GM21619 (cell line): ENCODE measurements at regions not wholly inside any gene's neighbourhood (a gene's known extent, or its start where the extent isn't known, plus 50 kb on each side); places are given as distances from the start of the nearest gene placed in this dataset.
A peak's percentile ranks its signal among the peaks of the same experiment; 100 is the strongest.
"Not testable (repeated sequence)": the region's sequence is repeated elsewhere in the genome, so short reads cannot be mapped to it uniquely, and the experiment has no call there.

Experiments
- ATAC-seq: cut with Tn5 transposase; IDR thresholded peaks from one replicate; pipeline ENCODE4 v1.9.1; 2021; ENCODE audit not compliant: unreplicated experiment

- not testable (repeated sequence) for ATAC-seq
Observed at GRCh38 chr4:86413426-86413825, 53.6 kb upstream of the MAPK10 start.

- no peak for ATAC-seq
Observed at GRCh38 chr4:86414686-86415085, 54.8 kb upstream of the MAPK10 start.

DNA sequence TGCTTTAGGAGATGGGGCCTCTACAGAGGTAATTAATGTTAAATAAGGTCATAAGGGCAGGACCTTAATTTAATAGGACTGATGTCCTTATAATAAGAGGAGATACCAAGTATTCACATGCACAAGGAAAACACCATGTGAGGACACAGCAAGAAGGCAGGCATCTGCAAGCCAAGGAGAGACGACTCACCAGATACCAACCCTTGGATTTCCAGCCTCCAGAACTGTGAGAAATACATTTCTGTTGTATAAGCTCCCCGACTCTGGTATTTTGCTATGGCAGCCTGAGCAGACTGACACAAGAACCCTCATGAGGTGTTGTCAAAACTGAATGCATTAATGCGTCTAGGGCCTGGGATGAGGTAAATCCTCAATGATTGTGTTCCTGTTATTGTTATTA is 56.2 kb upstream of the MAPK10 start:
- no peak for ATAC-seq

DNA sequence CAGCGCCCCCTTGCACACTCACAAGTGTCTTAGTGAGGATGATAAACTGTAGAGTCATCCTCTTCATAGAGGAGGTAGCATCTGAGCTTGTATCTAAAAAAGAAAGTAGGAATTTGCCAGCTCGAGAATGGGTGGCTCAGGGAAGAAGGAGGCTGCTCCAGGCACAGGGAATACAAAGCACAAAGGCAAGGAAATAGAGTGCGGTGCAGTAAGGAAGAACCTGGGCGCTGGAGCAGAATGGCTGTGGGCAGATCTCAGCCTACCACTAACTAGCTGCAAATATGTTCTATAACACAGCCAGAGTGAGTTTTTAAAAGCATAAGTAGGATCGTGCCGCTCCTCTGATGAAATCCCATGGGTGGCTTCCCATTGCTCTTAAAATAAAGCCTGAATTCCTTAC is 61.6 kb upstream of the MAPK10 start:
- ATAC-seq: no peak

DNA sequence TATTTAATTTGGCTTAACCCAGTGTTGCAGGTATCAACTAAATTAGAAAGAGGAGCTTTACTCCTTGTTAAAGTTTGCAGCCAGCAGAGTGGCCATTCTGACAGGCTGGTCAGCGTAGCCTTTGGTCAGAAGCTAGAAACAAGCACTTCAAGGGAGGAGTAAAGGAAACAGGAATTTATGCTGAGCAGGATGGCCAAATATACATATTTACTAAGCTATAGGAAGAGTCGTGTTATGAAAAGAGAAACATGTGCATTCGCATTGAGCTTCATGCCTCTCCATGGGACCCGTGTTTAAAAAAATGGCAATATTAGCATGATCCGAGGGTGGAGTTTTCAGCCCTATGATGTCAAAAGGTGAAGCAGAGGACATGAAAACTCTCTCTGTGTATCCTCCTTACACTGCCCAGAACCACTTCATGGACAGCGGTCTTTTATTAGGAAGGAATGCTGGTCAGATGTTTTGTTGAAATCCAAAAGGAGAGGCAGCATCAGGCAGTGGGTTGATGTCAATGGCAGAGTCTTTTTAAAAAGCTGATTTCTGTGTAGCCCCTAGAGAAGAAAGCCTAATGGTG is 71.8 kb upstream of the MAPK10 start:
- no peak for ATAC-seq

DNA sequence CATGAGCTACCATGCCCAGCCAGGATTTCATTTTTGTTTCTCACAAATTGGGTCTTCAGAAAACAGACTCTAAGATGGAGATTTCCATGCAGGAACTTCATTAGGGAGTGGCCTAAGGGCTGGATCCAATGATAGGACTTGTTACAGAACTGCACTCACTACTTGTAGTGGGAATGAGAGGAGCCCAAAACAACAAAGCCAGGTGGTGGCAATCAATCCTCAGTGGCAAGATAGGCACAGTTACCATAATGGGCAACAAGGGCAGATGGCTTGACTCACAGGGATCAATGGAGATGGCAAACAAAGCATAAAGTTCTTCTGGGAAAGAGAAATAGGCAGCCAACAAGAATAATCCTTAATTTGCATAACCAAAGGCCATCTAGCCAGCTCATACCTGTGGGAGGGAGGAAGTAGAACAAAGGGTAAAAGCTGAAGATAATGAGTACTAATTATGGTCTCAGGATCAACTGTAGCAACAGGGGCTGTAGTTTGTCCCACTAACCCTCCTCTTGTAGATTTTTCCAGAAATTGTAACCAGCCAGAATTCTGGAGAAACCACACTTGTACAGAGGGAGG is 72.8 kb upstream of the MAPK10 start:
- no peak for ATAC-seq

GRCh38 chr4:86439293-86439692 is 79.4 kb upstream of the MAPK10 start:
- no peak for ATAC-seq

DNA sequence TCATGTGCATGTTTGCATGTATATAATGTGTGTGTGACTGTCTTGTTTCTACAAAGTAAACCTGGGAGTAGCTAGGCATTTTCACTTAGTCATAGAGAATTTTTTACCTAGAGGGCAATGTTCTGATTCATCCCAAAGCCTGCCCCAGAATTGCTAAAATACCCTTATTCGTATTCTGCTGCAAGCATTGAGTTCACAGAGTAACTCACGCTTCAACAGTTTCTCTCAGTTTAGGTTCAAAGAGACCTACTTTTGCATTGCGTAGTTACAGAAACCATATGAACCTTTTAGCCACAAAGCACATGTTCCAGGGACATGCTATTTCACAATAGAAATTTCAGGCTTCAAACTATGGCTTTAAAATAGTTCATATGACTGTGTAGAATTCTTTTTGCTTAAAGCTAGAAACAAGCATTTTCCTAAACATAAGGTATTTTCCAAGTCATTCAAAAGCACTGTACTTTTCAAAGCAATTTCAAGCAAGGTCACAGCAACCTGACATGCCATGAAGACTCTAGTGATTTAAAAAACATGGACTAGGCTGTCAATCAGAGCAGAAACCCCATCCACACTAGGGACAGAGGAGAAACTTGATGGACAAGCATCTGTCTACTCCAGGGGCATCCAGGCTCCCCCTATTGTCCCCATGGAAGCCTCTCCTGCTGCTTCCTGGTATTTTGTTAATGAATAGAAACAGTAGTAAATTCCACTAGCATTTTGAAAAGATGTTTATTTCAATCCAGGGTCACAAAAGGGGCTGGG is 81.5 kb upstream of the MAPK10 start:
- peak; percentile 79 for ATAC-seq

DNA sequence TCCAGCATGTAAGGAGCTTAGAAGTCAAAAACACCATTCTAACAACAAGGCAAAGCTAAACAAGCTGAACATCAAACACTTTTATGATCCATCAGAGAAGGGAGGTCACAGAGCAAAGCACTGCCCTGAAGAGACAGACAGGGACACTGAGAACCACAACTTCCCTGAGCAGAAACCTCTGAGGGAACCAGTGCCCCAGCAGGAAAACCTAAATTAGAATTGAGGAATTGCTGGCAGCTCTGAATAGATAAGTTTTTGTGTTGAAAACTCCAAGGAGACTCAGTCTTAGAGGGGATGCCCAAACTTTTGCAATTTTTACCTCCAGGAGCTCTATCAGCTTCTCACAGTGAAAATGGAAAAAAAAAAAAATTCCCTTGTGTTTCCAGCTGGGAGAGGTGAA is 83.0 kb upstream of the MAPK10 start:
- ATAC-seq: no peak

DNA sequence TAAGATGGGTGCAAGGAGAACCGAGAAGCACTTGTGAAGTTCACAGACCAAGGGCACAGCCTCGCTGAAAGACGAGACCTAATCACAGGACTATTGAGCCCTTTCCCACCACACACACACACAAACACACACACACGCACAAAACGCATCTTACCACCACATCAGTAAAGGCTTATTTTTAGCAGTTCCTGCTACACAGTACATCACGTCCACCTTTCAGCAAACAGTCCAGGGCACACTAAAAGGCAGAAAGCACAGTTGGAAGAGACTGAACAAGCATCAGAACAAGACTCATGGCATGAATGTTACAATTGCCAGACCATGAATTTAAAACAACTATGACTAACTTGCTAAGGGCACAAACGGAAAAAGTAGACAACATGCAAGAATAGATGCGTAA is 83.6 kb upstream of the MAPK10 start:
- no peak for ATAC-seq

DNA sequence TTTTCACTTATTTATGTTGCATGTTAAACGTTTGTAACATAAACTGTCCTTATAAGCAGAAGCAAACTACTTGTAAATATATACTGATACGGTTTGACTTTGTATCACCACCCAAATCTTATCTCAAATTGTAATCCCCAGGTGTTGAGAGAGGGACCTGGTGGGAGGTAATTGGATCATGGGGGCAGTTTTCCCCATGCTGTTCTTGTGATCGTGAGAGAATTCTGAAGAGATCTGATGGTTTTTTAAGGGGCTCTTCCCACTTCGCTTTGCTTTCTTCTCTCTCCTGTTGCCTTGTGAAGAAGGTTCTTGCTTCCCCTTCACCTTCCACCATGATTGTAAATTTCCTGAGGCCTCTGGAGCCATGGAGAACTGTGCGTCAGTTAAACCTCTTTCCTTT is 87.1 kb upstream of the MAPK10 start:
- ATAC-seq: no peak

- ATAC-seq: no peak
Observed at GRCh38 chr4:86448871-86449270, 89.0 kb upstream of the MAPK10 start.

DNA sequence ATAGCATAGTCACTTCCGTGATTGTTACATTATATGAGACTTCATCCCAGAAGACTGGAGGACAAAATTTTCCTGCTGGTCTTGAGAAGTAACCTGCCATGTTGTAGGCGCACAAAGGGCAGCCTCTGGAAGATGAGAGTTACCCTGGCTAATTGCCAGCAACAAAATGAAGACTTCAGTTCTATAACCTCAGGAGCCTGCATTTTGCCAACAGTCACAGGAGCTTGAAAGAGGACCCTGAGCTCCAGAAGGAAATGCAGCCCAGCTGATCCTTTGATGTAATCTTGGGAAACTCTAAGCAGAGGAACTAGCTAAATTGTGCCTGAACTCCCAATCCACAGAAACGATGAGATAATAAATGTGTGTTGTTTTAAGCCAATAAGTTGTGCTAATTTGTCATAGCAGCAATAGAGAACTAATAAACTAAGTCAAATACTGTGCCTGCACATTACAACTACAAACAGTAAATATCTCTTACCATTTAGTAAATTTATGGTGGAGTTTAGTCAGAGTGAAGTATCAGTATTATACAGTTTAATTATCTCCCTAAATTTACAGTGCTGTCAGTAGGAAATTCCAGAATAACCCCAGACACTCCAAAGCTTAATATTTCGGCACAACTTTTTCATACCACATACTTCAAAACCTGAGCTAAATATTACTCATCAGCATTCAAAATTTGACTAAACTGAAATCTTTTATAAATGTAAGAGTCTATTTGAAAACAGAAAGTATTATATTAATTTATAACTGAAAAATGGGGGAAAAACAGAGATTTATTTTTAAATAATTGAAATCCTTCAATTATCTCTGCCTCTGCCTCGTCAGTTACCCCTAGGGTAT is 90.1 kb upstream of the MAPK10 start:
- no peak for ATAC-seq

DNA sequence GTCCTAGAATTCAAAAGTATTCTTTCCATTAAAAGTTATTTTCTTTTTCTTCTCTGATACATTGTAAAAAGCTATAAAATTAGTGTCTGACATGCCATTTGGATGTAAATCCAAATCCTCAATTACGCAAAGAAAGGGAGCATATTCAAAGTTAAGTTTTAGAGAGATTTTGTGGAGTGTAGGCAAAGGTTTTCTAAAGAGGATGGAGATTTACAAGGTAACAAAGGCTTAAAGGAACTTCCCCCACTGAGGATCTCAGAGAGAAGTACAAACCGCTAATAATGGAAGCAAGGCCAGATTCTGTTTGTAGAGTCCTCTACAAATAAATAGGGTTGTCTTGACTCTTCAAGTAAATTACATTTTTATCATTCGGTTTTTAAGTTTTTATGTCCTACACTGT is 91.0 kb upstream of the MAPK10 start:
- no peak for ATAC-seq

DNA sequence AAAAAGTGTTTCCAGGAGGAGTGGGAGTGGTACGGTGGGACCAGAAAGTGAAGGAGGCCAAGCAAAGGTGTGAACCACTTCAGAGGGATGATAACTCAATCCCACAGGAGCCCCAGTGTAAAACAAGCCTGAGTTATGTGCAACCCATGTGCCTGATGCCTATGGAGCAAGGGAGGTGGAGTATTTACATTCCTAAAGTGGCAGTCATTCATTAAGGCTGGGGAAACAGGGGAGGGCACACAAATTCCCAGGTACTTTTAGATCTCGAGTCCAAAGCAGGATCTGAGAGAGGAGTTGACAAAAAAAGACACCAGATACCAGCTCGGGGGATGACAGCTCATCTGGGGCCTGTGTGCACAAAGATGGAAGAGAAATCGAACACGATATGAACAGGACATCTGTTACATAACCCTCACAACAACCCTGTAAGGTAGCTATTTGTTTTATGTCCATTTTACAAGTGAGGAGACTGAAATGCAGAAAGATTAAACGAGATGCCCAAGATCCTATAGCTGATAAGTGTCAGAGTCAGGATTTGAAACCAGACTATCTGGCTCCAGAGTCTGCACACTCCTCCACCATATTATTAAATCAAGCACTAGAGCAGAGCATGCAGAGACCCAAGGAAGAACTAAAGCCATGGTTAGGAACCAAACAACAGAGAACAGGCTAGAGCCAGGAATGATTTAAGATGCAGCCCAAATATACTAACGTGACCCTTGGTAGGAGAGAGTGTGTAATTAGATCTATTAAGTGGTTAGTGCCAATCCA is 91.9 kb upstream of the MAPK10 start:
- ATAC-seq: no peak

DNA sequence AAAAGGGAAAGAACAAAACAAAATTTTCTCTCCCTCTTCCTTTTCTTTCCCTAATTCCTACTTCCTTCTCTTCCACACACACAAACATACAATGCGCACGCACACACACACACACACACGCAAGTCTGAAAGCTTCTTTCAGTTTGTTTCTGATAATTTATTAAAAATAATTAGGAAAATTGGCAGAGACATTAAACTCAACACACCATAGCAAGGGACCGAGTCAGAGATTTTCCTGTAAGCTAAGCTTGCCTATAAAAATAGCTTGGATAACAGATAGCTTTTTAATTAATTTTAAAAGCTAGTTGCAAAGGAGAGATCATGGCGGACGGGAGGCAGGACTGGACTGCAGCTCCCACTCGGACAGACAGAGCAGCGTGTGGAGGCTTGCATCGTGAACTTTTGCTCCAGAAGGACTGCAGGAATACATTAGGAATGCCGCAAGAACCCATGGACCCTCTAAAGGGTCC is 92.6 kb upstream of the MAPK10 start:
- ATAC-seq: no peak

DNA sequence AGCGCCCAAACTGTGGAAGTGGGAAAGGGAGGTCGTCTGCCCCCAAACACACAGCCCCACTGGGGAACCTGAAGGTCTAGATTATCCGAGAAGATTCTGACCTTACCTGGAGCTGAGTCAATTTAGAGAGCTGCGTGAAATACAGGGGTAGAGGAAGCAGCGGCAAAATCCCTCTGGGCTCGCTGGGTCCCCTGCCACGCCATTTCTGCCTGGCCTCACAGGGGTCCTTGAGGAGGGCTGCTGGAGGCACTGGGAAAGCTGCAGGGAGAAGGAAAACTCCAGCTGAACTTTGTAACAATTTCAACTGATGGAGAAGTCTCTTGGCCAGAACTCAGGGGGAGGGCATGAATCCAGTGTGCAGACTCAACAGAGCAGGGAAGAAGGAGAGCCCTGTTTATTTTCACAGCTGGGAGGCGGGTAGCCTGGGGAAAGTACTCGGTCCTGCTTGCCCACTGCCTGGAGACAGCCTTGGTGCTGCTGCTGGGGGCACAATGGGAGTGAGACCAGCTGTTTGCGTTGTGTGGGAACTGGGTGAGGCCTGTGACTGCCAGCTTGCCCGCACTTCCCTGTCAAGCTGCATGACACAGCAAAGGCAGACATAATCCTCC is 93.2 kb upstream of the MAPK10 start:
- ATAC-seq: no peak

DNA sequence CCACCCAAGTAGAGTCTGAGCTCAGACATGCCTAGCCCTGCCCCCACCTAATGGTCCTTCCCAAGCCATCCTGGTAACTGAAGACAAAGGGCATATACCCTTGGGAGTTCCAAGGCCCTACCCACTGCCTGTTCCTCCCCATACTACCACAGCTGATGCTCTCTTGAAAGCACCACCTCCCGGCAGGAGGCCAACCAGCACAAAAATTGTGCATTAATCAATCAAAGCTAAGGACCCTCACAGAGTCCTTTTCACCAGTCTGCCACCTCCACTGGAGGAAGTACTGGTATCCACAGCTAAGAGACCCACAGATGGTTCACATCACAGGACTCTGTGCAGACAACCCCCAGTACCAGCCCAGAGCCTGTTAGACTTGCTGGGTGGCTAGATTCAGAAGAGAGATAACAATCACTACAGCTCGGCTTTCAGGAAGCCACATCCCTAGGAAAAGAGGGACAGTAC is 93.8 kb upstream of the MAPK10 start:
- ATAC-seq: not testable (repeated sequence)

- ATAC-seq: no peak
Observed at GRCh38 chr4:86461849-86462248, 102.0 kb upstream of the MAPK10 start.

DNA sequence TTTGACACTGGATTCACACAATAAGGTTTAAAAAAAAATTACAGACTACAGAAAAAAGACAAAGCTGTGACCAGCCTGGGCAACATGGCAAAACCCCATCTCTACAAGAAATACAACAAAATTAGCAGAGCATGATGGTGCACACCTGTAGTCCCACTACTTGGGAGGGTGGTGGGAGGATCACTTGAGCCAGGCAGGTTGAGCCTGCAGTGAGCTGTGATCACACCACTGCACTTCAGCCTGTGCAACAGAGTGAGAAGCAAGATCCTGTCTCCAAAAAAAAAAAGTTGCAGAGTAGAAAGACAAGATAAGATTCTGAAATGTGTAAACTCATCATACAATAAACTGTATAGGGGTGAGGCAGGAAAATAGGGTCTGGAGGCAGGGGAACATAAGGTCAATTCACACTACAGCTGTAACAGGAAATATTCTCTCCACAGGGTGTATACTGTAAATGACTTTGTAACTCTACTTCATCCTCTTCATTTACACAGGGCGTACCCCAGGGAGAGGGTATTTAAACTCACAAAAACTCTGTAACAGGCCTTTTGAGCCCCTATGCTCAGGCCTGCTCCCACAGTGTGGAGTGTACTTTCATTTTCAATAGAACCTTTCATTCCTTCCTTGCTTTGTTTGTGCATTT is 112.6 kb upstream of the MAPK10 start:
- ATAC-seq: no peak
